ENCODE measurements at regions not wholly inside any gene's neighbourhood (a gene's known extent, or its start where the extent isn't known, plus 50 kb on each side); places are given as distances from the start of the nearest gene placed in this dataset.

GRCh38 chr10:44589944-44590449 is 205.1 kb upstream of the CXCL12 start:
- no peak for TF ChIP-seq CTCF (IDR thresholded peaks at IDR 0.05)

DNA sequence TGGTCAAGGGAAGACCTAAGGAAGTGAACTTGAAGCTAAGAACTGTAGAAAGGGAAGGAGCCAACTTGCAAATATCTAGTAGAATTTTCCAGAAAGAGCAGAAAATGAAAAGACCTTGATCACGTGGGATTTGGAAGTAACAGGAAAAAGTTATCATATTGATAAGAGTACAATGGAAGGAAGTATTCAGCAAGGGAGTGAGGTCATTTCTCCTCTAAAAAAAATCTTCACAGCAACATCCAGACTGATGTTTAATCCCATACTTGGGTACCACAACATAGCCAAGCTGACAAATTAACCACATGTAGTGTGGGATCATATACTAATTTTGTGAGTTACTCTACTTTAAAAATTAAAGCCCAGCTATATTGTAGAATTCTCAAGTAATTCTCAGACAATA is 207.0 kb upstream of the CXCL12 start:
- no peak for TF ChIP-seq CTCF (IDR thresholded peaks at IDR 0.05)

- no peak for TF ChIP-seq CTCF (IDR thresholded peaks at IDR 0.05)
Measured at GRCh38 chr10:44593952-44594351, 209.1 kb upstream of the CXCL12 start.

- TF ChIP-seq CTCF (IDR thresholded peaks at IDR 0.05) = no peak
Measured at GRCh38 chr10:44607116-44607515, 222.2 kb upstream of the CXCL12 start.

- no peak for TF ChIP-seq CTCF (IDR thresholded peaks at IDR 0.05)
Measured at GRCh38 chr10:44618910-44619309, 234.0 kb upstream of the CXCL12 start.

DNA sequence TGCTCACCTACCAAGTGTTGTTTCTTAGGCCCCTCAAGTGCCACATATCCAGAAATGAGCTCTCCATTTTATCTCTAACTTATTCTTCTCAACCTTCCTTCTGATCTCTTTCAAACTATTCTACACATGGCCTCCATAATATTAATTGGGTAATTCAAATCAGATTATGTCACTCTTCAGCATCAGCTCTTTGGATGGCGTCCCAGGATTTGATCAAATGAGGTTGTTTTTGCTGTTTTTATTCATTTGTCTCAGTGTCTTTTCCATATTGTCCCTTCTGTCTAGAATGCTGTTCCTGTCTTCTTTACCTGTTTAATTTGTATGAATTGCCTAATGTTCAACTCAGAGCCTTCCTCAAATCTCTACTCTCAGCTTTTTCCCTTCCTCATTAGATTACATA is 234.6 kb upstream of the CXCL12 start:
- TF ChIP-seq CTCF (IDR thresholded peaks at IDR 0.05) = no peak

DNA sequence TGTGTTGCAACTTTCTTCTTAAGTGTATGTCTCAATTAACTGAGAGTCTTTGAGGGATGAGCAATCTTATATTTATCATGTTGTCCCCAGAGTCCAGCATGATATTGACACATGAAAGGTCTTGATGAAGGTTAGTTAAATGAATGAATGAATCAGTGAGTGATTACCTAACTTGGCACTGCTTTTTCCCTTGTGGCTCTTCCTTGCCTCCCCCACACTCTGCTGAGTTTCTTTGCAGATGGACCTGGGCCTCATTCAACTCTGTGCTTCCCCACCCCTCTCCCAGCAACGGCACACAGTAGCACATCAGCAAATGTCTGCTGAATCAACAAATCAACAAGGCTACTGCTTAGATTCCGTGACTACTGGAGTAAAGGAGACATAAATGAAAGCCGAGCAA is 235.1 kb upstream of the CXCL12 start:
- no peak for TF ChIP-seq CTCF (IDR thresholded peaks at IDR 0.05)

Data from LNCAP (cell line).